ENCODE measurements at regions not wholly inside any gene's neighbourhood (a gene's known extent, or its start where the extent isn't known, plus 50 kb on each side); places are given as distances from the start of the nearest gene placed in this dataset.
A peak's percentile ranks its signal among the peaks of the same experiment; 100 is the strongest.

DNA sequence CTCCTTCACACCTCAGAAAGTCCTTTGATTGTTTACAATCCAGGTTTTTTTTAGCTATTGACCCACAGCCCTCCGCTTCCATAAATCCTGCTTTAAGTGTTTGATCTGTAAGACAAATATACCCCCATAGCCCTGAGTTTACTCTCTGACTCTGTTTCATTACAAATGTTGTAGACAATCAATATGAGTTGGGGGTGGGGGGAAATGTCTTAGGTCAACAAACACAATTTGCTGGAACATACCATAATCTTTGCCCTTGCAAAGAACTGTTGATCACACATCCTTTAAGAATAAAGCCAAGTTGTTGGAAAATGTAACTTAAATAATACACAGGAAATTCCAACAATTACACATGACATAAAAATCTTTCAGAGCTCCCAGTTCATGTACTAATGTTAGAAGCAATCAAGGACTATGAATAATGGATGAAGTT lies 301.8 kb upstream of the SEMA6D start (continued):
- TF ChIP-seq, protein P1, sequence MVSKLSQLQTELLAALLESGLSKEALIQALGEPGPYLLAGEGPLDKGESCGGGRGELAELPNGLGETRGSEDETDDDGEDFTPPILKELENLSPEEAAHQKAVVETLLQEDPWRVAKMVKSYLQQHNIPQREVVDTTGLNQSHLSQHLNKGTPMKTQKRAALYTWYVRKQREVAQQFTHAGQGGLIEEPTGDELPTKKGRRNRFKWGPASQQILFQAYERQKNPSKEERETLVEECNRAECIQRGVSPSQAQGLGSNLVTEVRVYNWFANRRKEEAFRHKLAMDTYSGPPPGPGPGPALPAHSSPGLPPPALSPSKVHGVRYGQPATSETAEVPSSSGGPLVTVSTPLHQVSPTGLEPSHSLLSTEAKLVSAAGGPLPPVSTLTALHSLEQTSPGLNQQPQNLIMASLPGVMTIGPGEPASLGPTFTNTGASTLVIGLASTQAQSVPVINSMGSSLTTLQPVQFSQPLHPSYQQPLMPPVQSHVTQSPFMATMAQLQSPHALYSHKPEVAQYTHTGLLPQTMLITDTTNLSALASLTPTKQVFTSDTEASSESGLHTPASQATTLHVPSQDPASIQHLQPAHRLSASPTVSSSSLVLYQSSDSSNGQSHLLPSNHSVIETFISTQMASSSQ (IDR thresholded peaks at IDR 0.05; ENCODE audit: low read depth) = no peak
- TF ChIP-seq, protein P1 (CRISPR knock-in tag; IDR thresholded peaks at IDR 0.05; ENCODE audit: borderline replicate concordance) = no peak
- TF ChIP-seq TGIF2 (CRISPR knock-in tag; IDR thresholded peaks at IDR 0.05) (no peak), ZNF260 (CRISPR knock-in tag; IDR thresholded peaks at IDR 0.05; ENCODE audit: borderline replicate concordance, low read depth) (no peak), NFIC (IDR thresholded peaks at IDR 0.05; ENCODE audit: low read length) (peak; percentile 70; the same call in 1 of the 2 replicates), ZFP91 (CRISPR knock-in tag; IDR thresholded peaks at IDR 0.05; ENCODE audit: borderline replicate concordance) (no peak), CHD2 (IDR thresholded peaks at IDR 0.05; ENCODE audit: low read depth, low read length) (no peak), NR2F6 (IDR thresholded peaks at IDR 0.05) (no peak; the same call in 1 of the 2 replicates), NR2F6 (CRISPR knock-in tag; IDR thresholded peaks at IDR 0.05) (no peak)
- TF ChIP-seq, protein P2, sequence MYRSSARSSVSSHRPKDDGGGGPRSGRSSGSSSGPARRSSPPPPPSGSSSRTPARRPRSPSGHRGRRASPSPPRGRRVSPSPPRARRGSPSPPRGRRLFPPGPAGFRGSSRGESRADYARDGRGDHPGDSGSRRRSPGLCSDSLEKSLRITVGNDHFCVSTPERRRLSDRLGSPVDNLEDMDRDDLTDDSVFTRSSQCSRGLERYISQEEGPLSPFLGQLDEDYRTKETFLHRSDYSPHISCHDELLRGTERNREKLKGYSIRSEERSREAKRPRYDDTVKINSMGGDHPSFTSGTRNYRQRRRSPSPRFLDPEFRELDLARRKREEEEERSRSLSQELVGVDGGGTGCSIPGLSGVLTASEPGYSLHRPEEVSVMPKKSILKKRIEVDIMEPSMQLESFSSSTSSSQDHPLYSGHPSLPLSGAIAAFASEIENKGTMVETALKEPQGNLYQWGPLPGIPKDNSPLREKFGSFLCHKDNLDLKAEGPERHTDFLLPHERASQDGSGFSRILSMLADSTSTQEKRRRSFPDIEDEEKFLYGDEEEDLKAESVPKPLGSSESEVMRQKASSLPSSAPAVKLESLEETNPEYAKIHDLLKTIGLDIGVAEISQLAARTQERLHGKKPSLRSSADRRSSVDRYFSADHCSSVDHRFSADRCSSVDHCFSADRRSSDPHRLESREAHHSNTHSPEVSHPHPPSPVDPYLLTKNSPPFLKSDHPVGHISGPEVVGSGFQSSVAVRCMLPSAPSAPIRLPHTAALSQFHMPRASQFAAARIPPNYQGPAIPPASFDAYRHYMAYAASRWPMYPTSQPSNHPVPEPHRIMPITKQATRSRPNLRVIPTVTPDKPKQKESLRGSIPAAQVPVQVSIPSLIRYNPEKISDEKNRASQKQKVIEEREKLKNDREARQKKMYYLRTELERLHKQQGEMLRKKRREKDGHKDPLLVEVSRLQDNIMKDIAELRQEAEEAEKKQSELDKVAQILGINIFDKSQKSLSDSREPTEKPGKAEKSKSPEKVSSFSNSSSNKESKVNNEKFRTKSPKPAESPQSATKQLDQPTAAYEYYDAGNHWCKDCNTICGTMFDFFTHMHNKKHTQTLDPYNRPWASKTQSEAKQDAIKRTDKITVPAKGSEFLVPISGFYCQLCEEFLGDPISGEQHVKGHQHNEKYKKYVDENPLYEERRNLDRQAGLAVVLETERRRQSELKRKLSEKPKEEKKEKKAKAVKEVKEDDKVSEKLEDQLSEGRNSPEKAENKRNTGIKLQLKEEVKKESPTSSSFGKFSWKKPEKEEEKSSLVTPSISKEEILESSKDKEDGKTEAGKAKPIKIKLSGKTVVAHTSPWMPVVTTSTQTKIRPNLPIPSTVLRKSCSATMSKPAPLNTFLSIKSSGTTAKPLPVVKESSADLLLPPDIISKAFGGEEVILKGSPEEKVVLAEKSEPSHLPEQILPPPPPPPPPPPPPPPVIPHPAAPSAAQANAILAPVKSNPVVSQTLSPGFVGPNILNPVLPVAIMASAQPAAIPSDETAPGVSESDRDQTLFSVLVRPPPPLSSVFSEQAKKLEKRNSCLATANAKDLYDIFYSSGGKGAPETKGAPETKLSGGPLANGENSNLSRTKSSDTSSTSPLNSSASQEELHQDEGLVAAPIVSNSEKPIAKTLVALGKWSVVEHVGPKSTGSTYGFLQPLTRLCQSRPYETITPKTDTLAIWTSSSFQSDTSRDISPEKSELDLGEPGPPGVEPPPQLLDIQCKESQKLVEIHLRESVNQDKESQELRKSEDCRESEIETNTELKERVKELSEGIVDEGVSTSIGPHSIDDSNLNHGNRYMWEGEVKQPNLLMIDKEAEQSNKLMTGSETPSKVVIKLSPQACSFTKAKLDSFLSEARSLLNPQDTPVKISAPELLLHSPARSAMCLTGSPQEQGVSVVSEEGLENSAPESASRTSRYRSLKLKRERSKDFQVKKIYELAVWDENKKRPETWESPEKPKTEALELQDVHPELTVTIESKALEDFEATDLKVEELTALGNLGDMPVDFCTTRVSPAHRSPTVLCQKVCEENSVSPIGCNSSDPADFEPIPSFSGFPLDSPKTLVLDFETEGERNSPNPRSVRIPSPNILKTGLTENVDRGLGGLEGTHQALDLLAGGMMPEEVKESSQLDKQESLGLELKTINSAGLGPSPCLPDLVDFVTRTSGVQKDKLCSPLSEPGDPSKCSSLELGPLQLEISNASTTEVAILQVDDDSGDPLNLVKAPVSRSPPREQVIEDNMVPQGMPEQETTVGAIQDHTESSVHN (CRISPR knock-in tag; IDR thresholded peaks at IDR 0.05) = no peak
